ENCODE measurements at regions not wholly inside any gene's neighbourhood (a gene's known extent, or its start where the extent isn't known, plus 50 kb on each side); places are given as distances from the start of the nearest gene placed in this dataset.
"Not testable (repeated sequence)": the region's sequence is repeated elsewhere in the genome, so short reads cannot be mapped to it uniquely, and the experiment has no call there.

GRCh38 chr16:85517154-85517553 is 96.0 kb upstream of the GSE1 start:
- DNase-seq (ENCODE audit: low spot score): no peak

- DNase-seq (ENCODE audit: low spot score): no peak
Measured at GRCh38 chr16:85517563-85518179, 95.5 kb upstream of the GSE1 start.

- DNase-seq (ENCODE audit: low spot score): no peak
Measured at GRCh38 chr16:85518398-85519049, 94.6 kb upstream of the GSE1 start.

GRCh38 chr16:85519050-85519440 is 94.1 kb upstream of the GSE1 start:
- not testable (repeated sequence) for DNase-seq (ENCODE audit: low spot score)

DNA sequence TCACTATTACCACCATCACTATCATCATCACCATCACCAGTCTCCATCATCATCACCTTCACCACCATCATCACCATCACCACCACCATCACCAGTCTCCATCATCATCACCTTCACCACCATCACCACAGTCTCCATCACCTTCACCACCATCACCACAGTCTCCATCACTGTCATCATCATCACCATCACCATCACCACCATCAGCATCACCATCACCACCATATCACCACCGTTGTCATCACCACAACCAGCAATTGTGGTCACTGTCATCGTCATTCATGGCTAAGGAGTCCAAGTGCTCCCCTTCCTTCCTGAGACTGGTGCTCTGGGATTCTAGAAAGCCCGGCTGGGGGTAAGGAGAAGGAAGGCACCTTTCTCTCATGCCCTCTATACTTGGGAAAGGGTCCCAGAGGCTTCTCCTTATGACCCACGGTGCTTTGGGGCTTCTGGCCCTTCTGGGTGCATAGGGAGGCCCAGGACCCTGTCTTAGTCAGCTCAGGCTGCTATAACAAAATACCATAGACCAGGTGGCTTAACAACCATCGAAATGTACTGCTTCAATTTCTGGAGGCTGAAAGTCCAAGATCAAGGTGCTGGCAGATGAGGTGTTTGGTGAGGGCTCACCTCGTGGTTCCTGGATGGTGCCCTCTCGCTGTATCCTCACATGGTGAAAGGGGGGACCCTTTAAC is 93.4 kb upstream of the GSE1 start:
- no peak for DNase-seq (ENCODE audit: low spot score)

GRCh38 chr16:85520853-85521521 is 92.1 kb upstream of the GSE1 start:
- no peak for DNase-seq (ENCODE audit: low spot score)

DNA sequence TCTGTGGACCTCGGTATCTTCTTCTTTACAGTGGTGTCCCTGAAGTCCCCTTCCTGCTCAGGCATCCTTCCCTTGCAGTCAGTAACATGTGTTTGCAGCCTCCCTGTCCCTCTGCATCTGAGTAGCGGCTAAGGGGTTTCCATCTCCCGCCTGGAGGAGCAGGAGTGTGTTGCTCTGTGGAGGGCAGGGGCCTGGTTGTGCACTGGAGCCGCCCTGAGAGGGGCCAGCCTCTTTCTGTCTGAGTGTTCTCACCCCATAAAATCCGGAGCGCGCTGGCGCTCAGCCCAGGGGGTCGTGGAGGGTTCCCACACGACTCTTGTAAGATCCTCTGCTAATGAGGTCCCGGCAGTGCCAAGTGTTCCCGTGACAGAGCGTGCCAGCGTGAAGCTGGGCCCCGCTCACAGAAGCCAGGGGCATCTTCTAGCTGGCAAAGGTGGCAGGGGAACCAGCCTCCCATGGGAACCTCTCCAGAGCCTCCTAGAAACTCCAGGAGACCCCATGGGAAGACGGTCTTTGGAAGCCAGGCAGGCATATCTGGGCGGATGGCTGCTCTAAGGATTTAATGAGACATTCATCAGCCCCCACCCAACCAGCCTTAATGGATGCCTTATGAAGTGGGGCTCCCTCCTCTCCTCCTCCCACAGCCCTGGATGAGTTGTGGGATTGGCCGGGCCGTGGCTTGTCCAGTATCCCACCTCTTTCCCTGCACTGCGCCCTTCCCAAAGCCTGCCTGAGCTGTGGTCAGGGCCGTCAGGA is 91.4 kb upstream of the GSE1 start:
- DNase-seq (ENCODE audit: low spot score): no peak

DNA sequence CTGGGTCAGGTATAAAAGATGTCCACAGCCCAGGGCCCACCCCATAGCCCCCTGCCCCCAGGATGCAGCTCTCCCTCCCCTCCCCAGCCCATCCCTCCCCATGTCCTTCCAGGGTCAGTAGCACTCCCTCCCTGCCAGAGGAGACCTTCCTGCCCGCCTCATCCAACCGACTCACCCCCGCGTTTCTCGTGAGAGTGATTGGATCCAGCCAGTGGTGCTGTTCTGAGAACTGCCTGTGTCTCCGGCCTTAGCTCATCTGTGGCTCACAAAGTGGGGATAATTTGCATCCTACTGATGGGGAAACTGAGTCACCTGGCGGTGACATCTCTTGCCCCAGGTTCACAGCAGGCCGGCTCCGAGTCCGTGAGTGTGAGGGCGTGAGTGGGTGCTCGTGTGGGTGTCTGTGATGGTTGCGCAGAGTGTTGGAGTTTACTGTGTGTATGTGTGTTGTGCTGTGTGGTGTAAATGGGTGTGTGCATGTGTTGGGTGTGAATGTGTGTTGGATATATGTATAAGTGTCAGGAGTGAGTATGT is 90.7 kb upstream of the GSE1 start:
- no peak for DNase-seq (ENCODE audit: low spot score)

DNA sequence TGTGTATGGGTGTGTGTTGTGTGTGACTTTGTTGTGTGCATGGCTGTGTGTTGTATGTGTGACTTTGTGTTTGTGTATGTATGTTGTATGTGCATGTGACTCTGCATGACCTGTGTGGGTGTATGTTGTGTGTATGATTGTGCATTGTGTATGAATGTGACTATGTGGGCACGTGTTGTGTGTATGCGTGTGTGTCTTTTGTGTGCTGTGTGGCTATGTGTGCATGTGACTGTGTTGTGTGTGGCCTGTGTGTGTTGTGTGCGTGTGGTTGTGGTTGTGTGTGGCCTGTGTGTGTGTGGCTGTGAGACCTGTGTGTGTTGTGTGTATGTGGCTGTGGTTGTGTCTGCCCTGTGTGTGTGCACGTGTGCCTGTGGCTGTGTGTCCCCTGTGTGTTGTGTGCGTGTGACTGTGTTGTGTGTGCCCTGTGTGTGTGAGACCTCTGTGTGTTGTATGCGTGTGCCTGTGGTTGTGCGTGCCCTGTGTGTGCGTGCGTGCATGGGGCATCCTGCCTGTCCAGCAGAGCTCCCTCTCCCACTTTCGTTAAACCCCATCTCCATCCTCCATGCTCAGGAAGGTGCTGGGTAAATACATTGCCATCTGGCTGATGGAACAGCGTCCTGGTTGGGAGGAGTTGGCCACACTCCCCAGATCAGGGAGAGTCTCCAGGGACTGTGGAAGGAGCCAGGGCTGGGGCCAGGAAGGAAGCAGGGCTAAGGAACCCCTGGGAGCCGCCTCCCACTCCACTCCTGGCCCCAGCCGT is 90.1 kb upstream of the GSE1 start:
- no peak for DNase-seq (ENCODE audit: low spot score)

DNA sequence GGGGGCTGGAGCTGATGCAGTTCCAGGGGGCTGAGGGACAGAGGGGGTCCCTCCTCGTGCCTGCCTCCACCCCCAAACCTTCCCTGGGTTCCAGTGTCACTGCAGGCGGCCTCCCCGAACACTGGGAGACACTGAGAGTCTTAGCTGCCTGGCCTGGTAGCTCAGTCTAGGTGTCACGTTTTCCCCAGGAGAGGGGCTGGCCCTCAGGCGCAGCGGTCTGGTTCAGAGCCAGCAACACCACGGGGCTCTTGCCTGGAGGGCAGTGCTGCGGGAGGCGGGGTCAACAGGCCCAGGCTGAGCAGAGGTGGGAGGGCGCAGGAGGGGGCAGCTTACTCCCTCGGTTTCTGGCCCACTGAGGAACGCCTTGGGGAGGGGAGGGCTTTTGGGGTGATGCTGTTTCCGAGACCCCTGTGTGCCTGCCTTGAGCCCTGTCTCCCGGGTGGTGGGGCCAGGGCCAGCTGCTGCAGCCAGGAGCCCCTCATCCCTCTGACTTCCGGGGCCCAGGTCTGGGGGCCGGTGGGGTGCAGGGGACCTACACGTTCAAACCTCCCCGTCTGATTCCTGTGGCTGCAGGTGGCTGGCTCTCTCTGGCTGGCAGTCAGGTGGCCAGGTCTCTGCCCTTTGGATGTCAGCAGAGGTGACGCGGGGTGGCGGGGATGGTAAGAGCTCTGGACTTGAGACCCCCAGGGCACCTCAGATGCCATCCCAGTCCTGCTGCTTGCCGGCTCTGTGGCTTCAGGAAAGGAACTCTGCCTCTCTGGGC is 89.3 kb upstream of the GSE1 start:
- no peak for DNase-seq (ENCODE audit: low spot score)

GRCh38 chr16:85524365-85524629 is 88.8 kb upstream of the GSE1 start:
- no peak for DNase-seq (ENCODE audit: low spot score)

DNA sequence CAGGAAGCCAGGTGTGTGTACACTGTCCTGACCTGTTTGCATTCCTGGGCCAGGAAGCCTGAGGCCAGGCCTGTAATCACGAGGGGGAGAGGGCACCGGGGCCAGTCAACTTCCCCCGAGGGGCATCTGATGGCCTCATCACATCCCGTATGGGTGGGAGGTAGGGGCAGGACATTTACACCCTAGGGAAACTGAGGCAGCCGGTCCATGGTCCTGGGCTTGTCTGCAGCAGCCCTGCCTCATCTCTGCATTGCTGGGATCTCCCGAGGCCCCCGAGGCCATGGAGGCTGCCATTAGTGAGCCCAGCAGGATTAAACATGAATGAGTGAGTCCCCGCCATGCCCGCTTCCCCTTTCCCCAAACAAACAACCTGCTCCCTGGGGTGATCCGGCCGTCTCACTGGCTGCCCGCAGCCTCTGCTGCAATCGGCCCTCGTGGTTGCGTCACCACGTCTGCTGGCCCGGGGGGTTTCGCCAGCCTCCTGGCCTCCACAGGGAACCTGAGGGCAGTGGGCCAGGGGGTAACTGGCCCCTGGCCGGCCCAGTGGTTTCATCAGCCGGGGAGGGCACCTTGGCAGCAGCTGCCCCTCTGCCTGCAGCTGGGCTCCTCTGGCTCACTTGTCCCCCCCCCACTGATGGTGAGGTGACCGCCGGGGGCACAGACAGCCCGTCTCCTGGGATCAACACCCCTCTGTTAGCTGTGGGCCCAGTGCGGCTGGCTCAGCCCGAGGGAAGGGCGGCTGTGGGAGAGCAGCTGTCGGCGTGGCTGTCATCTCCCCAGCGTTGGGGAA is 88.3 kb upstream of the GSE1 start:
- DNase-seq (ENCODE audit: low spot score): no peak

DNA sequence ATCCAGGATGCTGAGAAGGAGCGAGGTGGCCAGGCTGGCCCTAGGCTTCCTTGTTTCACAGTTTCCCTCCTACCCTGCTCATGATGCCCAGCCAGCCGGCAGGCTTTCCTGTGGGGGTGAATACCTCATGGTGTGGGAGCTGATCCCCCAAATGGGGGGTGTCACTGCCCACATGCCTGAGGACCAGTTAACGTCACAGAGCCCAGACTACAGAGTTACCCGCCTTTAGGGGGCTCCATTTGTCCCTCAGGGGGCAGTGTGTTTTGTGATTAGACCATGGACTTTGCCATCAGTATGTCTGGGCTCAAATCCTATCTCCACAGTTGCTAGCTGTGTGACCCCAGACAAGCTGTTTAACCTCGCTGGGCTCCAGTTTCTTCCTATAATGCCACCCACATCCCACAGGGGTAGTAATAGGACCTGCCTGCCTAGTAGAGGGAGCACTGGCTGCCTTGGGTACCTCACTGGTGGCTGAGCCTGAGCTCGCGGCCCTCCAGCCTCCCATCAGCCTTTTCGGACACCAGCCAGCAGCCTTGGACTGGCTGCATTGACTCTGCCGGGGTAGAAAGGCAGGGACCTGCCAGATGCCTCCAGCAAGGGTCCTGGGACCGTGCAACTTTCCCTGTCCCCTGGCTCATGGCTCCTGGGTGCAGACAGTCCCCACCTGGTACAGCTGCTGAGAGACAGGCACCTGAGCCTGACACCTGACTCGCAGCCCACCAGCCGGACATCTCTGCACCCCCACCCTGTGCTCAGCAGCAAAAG is 87.5 kb upstream of the GSE1 start:
- DNase-seq (ENCODE audit: low spot score): no peak

DNA sequence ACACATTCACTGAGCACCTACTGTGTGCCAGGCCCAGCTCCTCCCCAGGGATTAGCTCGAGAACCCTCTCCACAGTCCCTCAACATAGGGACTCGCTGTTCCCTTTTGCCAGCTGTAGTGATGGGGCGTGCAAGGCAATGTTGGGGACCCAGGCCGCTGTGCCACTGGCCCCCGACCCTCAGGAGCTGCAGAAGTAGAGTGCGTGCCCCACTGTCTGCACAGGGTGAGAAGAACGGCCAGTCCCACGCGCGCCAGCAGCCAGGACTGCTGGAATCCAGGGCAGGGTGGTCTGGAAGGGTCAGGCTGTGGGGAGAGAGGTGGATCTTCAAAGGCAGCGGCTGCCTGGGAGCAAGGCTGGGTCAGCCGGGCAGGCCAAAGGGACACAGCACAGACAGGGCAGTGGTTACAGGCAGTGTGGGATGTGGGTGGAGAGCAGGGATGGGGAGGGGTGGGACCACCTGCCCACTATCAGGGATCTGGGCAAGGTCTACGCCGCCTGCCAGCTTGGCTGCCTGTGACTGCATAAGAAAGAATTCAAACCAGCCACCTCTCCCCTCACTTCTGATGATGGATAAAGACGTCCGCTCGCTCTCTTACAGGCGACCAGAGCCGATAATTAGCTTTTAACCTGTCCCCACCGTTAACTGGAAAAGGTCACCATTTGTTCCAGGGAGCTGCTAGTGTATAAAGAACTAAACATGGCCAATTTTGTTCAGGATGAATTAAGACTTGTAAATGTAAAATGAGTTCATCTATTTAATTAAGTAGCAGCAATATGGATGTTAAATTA is 86.7 kb upstream of the GSE1 start:
- DNase-seq (ENCODE audit: low spot score): no peak

DNA sequence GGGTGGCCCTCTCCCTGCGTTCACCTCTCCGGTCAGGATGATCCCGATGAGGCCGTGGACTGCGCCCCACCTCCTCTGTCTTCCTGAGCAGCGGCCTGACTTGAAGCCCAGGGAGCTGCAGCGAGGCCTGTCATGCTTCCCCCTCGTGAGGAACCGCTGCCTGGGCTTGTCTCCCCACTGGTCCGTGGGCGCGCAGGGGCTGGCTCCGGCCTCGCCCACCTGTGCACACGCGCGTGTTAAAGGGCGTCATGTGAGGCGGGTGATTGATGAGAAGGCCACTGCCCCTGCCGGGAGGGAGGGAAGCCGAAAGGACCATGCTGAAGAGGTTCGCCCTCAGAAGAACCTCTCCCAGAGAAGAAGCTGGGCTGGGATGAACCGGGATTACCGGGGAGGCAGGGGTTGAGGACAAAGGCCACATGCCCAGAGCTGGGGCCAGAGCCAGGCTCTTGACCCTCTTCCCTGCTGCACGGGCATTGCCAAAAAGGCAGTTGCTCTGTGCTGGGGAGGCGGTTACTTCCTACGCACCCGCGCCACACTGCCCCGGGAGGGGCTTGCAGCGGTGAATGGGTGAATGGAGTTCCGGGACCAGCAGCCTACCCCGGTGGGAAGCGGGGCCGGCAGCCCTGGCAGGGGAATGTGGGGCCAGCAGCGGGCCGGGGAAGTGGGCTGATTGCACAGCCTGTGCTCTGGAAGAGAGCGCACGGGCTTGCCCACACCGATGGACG is 85.9 kb upstream of the GSE1 start:
- DNase-seq (ENCODE audit: low spot score): no peak

GRCh38 chr16:85527767-85528297 is 85.3 kb upstream of the GSE1 start:
- no peak for DNase-seq (ENCODE audit: low spot score)

All from hematopoietic multipotent progenitor cell treated with erythropoietin and hydrocortisone succinate and interleukin-3 and kit ligand, for 15 days (in vitro differentiated cells).